HL-60 (cell line): ENCODE measurements at regions not wholly inside any gene's neighbourhood (a gene's known extent, or its start where the extent isn't known, plus 50 kb on each side); places are given as distances from the start of the nearest gene placed in this dataset.

Experiments used
- DNase-seq, 2 experiments: peaks; one replicate each; pipeline ENCODE4 v3.0.0-alpha.2; 2010 to 2020; ENCODE audit warnings: low read depth in 1 of 2, low spot score in 1 of 2
- H3K27ac ChIP-seq: fragments of 250-450 bp; sonication (Bioruptor Pico); replicated peaks from 2 replicates; pipeline ENCODE4 v1.5.1; 2020; ENCODE audit warnings: mild to moderate bottlenecking, moderate library complexity
- H3K27me3 ChIP-seq: fragments of 250-450 bp; sonication (Bioruptor Pico); 2 replicates; pipeline ENCODE4 v1.5.1; 2021; ENCODE audit warnings: mild to moderate bottlenecking, moderate library complexity; ENCODE audit not compliant: insufficient read depth, poor library complexity, severe bottlenecking
- H3K4me3 ChIP-seq: replicated peaks from 2 replicates; pipeline ENCODE4 v1.5.1; 2011; ENCODE audit warnings: mild to moderate bottlenecking, control low read depth, low read length; ENCODE audit not compliant: insufficient read depth
- GABPA ChIP-seq: IDR thresholded peaks from 2 replicates; pipeline ENCODE4 v1.6.1; 2012; ENCODE audit warnings: low read depth
- POLR2AphosphoS5 ChIP-seq: IDR thresholded peaks from 2 replicates; pipeline ENCODE4 v1.6.1; 2012; ENCODE audit warnings: low read depth
- SPI1 ChIP-seq: IDR thresholded peaks from 2 replicates; pipeline ENCODE4 v1.6.1; 2012; ENCODE audit warnings: low read depth, mild to moderate bottlenecking, borderline replicate concordance
- TF ChIP-seq, protein P1 (sequence below): IDR thresholded peaks from one replicate; pipeline ENCODE4 v1.5.1; 2011; ENCODE audit warnings: low read length, control low read depth, inconsistent platforms; ENCODE audit not compliant: insufficient read depth
- TF ChIP-seq, protein P2 (sequence below): IDR thresholded peaks from 2 replicates; pipeline ENCODE4 v1.6.1; 2012; ENCODE audit warnings: low read depth; ENCODE audit not compliant: insufficient replicate concordance

DNA sequence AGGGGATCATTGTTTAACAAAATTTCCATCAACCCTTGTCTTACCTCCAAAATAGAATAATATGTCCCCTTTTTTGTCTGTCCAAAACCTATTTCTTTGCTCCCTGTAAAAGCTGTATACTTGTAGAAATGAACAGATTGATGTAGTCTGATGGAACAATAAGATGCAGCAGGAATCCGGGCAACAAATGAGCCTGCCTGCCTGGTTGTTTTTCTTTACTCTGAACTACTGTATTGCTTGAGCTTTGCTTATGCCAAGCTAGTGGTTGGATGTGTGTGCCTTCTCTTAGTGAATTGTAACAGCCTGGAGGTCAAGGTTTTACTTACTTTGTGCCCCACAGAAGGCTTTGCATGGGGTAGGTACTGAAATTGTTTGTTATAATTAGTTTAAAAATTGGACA lies 116.2 kb upstream of the TLL1 start:
- H3K27ac ChIP-seq: no peak overlapping the region
- no peak overlapping the region for H3K4me3 ChIP-seq
- DNase-seq: no peak
- no peaks in the 10 kb centered on the region for H3K27me3 ChIP-seq
- no peak for TF ChIP-seq POLR2AphosphoS5

DNA sequence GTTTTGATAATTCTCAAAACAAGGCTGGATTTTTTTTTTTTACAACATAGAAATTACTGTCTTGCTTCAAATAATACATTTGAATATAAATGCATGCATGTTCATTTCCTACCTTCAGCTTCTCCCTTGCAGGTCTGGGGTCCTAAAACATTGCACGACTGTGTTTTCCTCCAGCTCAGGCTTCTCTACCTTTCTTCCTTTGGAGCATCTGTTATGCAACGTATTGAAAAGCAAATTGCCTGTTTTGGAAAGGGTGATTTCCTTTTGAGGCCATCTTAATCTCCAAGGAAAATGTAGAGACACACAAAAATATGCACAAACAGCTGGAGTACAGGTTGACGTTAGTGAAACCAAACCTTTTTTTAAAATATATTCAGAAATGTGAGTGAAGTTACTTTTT lies 115.6 kb upstream of the TLL1 start:
- TF ChIP-seq GABPA (no peak), SPI1 (no peak), POLR2AphosphoS5 (no peak)
- TF ChIP-seq, protein P1, sequence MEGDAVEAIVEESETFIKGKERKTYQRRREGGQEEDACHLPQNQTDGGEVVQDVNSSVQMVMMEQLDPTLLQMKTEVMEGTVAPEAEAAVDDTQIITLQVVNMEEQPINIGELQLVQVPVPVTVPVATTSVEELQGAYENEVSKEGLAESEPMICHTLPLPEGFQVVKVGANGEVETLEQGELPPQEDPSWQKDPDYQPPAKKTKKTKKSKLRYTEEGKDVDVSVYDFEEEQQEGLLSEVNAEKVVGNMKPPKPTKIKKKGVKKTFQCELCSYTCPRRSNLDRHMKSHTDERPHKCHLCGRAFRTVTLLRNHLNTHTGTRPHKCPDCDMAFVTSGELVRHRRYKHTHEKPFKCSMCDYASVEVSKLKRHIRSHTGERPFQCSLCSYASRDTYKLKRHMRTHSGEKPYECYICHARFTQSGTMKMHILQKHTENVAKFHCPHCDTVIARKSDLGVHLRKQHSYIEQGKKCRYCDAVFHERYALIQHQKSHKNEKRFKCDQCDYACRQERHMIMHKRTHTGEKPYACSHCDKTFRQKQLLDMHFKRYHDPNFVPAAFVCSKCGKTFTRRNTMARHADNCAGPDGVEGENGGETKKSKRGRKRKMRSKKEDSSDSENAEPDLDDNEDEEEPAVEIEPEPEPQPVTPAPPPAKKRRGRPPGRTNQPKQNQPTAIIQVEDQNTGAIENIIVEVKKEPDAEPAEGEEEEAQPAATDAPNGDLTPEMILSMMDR: no peak
- DNase-seq: no peak
- no peaks in the 10 kb centered on the region for H3K27me3 ChIP-seq
- H3K4me3 ChIP-seq: no peak overlapping the region
- H3K27ac ChIP-seq: no peak overlapping the region

DNA sequence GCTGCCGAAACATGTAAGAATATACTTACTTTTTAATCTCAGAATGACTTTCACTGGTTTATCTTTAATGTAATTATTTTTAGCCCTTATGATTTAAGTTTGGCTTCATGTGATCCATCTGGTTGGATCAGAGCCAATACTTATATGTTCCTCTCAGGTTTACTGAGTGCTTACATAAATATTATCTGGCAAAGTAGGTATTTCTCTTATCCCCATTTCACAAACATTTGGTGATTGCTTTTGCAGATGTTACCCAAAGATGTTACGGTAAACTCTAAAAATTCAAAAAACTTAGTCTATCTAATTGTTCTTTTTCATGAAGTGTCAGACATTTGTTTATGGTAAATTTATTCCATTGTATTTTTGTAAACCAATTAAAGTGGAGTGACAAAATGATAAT lies 115.0 kb upstream of the TLL1 start:
- DNase-seq: no peak
- H3K27me3 ChIP-seq: no peaks in the 10 kb centered on the region
- H3K4me3 ChIP-seq: no peak overlapping the region
- TF ChIP-seq SPI1 (no peak), GABPA (no peak), POLR2AphosphoS5 (no peak)
- TF ChIP-seq, protein P2, sequence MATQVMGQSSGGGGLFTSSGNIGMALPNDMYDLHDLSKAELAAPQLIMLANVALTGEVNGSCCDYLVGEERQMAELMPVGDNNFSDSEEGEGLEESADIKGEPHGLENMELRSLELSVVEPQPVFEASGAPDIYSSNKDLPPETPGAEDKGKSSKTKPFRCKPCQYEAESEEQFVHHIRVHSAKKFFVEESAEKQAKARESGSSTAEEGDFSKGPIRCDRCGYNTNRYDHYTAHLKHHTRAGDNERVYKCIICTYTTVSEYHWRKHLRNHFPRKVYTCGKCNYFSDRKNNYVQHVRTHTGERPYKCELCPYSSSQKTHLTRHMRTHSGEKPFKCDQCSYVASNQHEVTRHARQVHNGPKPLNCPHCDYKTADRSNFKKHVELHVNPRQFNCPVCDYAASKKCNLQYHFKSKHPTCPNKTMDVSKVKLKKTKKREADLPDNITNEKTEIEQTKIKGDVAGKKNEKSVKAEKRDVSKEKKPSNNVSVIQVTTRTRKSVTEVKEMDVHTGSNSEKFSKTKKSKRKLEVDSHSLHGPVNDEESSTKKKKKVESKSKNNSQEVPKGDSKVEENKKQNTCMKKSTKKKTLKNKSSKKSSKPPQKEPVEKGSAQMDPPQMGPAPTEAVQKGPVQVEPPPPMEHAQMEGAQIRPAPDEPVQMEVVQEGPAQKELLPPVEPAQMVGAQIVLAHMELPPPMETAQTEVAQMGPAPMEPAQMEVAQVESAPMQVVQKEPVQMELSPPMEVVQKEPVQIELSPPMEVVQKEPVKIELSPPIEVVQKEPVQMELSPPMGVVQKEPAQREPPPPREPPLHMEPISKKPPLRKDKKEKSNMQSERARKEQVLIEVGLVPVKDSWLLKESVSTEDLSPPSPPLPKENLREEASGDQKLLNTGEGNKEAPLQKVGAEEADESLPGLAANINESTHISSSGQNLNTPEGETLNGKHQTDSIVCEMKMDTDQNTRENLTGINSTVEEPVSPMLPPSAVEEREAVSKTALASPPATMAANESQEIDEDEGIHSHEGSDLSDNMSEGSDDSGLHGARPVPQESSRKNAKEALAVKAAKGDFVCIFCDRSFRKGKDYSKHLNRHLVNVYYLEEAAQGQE: no peak
- TF ChIP-seq, protein P1: no peak
- H3K27ac ChIP-seq: no peak overlapping the region

DNA sequence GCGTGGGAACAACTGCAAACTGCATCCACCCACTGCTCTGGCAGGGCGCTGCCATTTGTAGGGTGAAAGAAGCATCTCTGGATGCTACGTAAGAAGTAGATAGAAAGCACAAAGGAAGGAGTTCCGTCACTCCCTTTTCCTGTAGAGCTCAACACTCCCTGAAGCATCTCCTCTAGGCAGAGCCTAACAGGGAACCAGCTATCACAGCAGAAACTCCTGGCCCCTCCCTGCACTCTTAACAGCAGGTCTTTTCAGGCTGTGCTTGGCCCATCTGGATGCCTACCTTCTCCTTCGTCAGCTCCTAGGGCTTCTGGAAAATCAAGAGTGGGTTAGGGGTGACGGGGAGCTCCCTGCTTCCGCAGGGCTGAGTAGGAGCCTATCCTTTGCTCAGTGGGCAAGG lies 112.9 kb upstream of the TLL1 start:
- no peak for TF ChIP-seq POLR2AphosphoS5
- no peak for TF ChIP-seq SPI1
- no peak for TF ChIP-seq GABPA
- TF ChIP-seq, protein P2: no peak
- TF ChIP-seq, protein P1: no peak
- no peaks in the 10 kb centered on the region for H3K27me3 ChIP-seq
- no peak for DNase-seq

More for the DNA sequence above, 112.9 kb upstream of the TLL1 start:
- no peak overlapping the region for H3K27ac ChIP-seq
- H3K4me3 ChIP-seq: no peak overlapping the region
